K562 (cell line): ENCODE measurements at regions not wholly inside any gene's neighbourhood (a gene's known extent, or its start where the extent isn't known, plus 50 kb on each side); places are given as distances from the start of the nearest gene placed in this dataset.

ENCODE experiments used
- EZH2 ChIP-seq: IDR thresholded peaks from 2 replicates; pipeline ENCODE4 v1.6.1; 2012; ENCODE audit warnings: low read depth, mild to moderate bottlenecking, inconsistent platforms, low read length, borderline replicate concordance
- NR2F6 ChIP-seq: fragments of 450-650 bp; formaldehyde crosslinking; IDR thresholded peaks from 2 replicates; pipeline ENCODE4 v1.4.0; 2020; ENCODE audit warnings: mild to moderate bottlenecking
- POLR3A ChIP-seq: IDR thresholded peaks from 2 replicates; pipeline ENCODE4 v1.6.1; 2011; ENCODE audit warnings: borderline replicate concordance, mild to moderate bottlenecking, moderate library complexity; ENCODE audit not compliant: insufficient read length, insufficient read depth; ENCODE audit errors: extremely low read depth

DNA sequence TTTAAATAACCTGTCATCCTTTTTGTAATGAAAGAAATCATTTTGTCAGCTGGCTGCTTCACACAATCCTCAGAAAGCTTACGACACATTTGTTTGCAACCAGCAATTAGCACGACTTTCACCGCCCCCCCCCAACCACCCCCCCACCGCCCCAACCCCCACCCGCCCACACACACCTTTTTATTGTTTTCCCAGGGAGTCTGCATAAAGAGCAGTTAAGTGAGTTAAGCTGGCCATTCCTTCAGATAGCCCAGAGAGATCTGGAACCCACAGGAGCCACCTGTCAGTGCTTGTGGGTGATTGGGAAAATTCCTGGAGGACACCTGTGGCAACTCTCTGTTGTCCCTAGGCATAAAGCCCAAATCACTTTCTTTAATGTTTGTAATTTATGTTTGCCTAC lies 175.7 kb upstream of the FMR1 start:
- TF ChIP-seq POLR3A: no peak
- no peak for TF ChIP-seq NR2F6 (CRISPR knock-in tag)
- no peak for TF ChIP-seq EZH2
